GM19452 (cell line): ENCODE measurements at regions not wholly inside any gene's neighbourhood (a gene's known extent, or its start where the extent isn't known, plus 50 kb on each side); places are given as distances from the start of the nearest gene placed in this dataset.

Source experiments
- ATAC-seq: cut with Tn5 transposase; IDR thresholded peaks from one replicate; pipeline ENCODE4 v1.9.1; 2021; ENCODE audit not compliant: unreplicated experiment

GRCh38 chr1:38551318-38552307 is 308.0 kb downstream of the RRAGC start:
- no peak for ATAC-seq

DNA sequence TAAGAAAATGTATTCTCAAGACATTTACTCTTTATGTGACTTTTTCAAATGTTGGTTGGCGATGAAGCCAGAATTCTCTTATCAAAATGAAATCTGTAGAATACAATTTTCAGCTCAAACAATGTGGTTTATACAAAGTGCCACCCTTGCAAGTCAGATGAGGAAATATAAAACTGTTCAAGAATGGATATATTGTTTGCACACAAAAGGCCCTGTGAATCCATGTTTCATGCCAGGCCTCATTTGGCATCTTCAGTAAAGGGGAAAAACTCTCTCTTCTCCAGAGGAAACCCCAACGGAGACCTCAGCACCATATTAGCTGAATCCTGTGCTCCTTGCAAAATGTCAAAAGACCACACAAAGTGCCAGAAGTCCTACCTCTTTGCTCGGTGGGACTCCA is 310.4 kb downstream of the RRAGC start:
- ATAC-seq, result no peak

- ATAC-seq, result no peak
Measured at GRCh38 chr1:38547321-38547720, 312.3 kb downstream of the RRAGC start.

- ATAC-seq, result no peak
Measured at GRCh38 chr1:38546636-38547035, 312.9 kb downstream of the RRAGC start.

GRCh38 chr1:38541223-38541622 is 318.3 kb downstream of the RRAGC start:
- no peak for ATAC-seq

- no peak for ATAC-seq
Measured at GRCh38 chr1:38539931-38540330, 319.6 kb downstream of the RRAGC start.

DNA sequence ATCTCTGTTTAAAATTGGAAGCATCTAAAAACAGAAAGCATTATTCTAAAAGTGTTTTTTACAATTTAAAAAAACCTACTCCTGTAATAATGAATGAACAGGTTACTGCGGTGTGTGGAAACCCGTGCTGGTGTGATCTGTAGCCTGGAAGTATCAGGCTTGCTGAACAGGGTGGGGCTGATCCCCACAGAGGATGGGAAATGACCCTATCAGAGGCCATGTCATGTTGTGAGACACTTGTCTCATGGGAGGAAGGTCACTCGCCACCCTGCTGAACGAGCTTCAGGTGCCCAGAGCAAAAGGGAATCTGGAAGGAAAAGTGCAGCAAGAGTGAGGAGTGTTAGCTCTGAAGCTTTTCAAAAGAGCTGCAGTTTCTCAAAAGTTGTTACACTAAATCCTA is 320.7 kb downstream of the RRAGC start:
- ATAC-seq, result no peak

DNA sequence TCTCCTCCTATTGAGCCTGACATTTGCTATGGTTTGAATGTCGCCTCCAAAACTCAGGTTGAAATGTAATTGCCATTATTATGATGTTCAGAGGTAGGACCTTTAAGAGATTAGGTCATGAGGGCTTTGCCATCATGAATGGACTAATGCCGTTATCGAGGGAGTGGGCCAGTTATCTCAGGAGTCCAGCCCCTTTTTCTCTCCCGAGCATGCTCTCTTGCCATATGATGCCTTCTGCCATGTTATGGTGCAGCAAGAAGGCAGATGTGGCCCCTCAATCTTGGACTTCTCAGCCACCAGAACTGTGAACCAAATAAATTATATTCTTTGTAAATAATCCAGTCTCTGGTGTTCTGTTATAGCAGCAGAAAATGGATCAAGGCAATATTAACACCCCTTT is 323.5 kb downstream of the RRAGC start:
- ATAC-seq, result no peak

- no peak for ATAC-seq
Measured at GRCh38 chr1:38534473-38534823, 325.1 kb downstream of the RRAGC start.

DNA sequence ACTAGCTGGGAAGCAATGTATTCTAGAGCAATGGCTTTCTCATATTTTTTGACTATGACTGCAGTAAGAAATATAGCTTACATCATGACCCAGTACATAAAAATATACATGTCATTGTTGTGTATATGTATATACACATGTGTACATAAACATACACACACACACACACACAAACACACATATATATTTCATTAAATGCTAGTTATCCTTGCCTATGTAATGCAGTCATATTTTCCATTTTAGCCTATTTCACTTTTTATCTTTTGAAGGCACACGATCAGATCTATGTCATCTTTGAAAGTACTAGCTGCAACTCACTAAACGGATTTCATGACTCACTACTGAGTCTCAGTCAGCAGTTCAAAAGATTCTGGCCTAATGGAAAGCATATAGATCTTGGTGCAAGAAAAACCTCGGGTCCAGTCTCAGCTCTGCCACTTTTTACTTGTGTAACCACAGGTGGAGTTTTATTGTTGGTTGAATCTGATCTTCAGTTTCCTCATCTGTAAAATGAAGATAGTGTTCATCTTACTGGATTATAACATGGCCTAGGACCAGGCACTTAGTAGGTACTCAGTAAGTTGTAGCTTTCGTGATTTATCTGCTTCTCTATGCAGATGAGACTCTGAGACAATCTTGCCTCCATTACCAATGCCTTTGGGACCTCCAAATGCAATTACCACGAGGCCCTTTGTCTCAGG is 325.6 kb downstream of the RRAGC start:
- ATAC-seq, result no peak

DNA sequence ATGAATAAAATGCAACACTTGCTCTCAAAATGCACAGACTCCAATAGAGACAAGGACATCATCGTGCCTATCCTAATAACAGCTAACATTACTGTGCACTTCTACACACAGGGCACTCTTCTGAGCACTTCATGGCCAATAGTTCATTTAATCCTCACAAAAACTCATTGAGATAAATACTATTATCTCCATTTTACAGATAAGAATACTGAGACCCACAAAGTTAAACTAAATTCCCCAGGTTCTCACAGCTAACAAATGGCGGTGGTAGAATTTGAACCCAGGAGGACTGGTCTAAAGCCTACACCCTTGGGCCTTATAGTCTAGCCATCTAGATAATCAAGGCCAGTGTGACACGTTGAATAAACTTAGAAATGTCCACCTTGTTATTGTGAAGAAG is 328.6 kb downstream of the RRAGC start:
- no peak for ATAC-seq

- no peak for ATAC-seq
Measured at GRCh38 chr1:38529946-38530345, 329.6 kb downstream of the RRAGC start.

DNA sequence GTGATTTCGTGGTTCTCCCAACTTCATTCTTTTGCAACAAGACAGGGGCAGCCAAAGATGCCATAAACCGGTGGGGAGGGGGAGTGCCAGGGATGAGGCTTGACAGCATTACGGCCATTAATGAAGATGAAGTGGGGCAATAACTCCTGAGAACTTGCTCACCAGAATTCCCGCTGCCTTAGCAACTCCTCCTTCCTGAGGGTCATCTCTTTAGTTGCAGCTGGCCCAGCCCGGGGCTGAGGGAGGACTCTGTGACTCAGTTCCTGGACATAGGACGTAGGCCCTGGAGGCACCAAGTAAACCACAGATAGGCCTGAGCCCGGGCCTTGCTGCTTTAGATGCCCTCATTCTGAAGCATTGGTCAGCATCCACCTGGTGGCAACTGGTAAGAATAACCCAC is 330.2 kb downstream of the RRAGC start:
- ATAC-seq, result no peak

DNA sequence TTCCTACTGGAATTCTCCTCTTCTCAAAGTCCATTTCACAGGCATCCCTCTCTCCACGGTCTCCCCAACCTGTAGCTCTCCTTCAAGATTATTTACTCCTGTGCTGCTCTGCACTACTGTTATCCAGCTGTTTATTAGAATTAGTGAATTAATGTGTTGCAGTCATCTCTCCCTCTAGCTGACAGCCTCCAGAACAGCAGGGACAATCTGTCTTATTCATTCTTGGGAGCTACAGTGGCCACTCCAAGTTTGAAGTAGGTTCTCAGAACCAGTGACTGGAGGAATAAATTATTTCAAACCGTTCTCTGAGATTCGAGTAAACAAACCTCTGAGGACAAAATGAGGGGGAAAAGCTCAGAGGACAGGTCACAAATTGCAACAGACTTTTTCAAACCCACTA is 330.9 kb downstream of the RRAGC start:
- ATAC-seq, result no peak

DNA sequence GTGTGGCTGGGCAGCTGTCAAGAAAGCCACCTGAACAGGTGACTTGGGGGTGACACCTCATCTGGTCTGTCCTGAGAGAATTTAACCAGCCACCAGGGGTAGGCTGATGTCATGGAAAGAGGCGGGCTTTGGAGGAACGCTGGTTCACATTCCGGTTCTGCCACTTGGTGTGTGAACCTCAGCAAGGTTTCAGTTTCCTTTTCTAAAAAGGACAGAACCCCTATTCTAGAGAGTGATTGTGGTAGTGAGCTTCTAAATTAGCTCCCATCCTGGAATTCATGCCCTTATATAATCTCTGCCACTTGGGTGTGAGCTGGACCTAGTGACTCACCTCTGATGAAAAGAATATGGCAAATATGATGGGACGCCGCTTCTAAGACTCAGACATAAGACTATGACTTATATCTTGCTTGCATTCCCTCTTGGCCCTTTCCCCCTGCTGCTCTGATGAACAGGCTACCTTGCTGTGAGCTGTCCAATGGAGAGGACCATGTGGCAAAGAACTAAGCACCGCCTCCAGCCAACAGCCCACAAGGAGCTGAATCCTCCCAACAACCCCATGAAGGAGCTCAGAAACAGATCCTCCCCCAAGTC is 332.1 kb downstream of the RRAGC start:
- ATAC-seq, result peak; percentile 97

DNA sequence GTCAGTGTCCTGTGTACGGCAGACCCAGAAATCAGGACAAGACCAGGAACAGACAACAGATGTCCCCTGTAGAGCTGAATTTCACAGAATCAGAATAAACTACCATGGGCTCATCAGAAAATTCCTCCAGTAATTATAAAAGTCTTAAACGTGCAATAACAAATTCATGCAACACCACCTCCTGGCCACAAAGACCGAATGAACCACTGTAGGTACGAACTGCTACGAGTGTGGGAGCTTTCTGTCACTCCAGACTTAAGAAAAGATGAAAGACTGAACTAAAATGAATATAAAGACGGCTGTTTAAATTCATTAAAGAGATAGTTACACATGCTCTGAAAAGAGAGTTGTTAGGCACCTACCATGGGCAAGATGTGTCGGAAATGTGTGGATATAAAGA is 333.5 kb downstream of the RRAGC start:
- ATAC-seq, result no peak

GRCh38 chr1:38525343-38526043 is 334.1 kb downstream of the RRAGC start:
- ATAC-seq, result no peak

DNA sequence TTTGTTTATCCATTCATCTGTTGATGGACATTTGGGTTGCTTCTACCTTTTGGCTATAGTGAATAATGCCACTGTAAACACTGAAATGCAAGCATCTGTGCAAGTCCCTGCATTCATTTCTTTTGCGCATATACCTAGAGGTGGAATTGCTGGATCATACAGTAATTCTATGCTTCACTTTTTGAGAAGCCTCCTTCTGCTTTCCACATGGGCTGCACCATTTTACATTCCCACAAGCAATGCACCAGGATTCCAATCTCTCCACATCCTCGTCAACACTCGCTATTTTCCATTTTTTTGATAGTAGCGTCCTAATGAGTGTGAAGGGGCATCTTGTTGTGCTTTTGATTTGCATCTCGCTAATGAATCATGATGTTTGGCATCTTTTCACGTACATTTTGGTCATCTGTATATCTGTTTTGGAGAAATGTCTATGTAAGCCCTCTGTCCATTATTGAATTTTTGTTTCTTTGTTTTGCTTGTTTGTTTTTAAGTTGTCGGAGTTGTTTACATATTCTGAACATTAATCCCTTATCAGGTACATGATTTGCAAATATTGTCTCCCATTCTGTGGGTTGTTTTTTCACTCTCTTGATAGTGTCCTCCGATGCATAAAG is 335.4 kb downstream of the RRAGC start:
- ATAC-seq, result no peak

DNA sequence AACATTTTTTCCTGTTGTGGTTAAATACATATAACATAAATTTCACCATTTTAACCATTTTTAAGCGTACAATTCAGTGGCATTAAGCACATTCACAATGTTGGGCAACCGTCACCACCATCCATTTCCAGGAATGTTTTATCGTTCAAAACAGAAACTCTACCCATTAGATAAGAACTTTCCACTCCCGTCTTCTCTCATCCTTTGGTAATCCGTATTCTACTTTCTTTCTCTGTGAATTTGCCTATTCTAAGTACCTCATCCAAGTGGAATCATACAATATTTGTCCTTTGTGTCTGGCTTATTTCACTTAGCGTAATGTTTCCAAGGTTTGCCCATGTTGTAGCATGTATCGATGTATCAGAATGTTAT is 336.0 kb downstream of the RRAGC start:
- ATAC-seq, result no peak

DNA sequence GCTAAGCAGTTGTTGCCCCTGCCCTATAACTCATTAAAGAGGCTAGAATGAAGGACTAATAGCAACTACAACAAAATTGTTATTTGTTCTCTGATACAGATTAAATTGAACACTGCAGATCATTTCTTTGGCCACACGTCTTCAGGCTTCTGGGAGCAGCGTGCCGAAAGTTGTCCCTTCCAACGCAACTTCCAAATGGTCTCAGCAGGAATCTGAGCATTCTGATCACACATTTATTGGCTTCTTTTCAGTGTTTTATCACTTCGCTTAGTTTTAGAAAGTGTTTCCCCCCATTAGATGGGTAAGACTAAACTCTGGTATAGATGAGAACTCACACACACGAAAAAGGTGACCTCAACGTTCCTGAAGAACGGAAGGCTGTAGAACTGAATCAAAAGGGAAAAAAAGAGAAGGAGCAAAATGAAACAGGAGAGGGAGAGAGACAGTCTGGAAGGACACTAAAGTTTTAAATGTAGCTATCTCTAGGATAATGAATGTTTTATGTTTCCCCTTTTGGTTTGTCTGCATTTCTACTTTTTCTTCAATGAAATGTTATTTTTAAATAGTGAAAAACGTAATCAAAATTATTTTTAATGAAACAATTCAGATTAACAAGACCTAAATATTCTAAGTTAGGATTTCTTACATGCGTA is 336.5 kb downstream of the RRAGC start:
- ATAC-seq, result no peak
